HS-5 (cell line): ENCODE measurements at regions not wholly inside any gene's neighbourhood (a gene's known extent, or its start where the extent isn't known, plus 50 kb on each side); places are given as distances from the start of the nearest gene placed in this dataset.
"Not testable (repeated sequence)": the region's sequence is repeated elsewhere in the genome, so short reads cannot be mapped to it uniquely, and the experiment has no call there.

Experiments
- DNase-seq: peaks from one replicate; pipeline ENCODE4 v3.0.0-alpha.2; 2012; ENCODE audit warnings: low read depth

DNA sequence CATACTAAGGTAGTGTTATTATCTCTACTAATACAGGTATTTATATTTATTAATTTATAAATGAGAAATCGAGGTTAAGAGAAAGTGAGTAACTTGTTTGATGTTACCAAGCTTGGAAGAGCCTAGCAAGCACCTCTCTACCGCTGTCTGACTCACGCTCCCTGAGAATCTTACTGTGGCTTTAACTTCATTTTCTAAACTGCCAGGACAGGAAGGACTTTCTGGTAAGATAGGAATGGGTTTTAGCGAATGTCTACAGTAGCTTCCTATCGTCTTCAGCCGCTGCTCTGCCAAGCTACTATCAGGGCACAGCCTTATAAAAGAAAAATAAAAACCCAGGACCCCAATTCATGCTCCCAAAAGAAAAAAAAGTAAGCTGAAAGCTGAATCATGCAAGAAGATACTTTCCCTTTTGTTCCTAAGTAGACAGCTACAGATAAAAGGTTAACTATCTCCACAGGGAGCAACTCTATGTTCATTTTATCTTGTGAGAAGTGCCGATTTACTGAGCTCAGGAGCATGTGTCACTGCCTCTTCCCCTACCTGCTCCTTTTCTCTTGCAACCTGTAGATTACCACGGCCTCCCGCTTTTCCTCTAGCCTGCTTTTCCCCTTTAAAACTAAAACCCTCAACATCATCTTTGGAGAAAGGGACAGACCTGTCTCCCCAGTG is 60.2 kb downstream of the THNSL1 start:
- DNase-seq = no peak

DNA sequence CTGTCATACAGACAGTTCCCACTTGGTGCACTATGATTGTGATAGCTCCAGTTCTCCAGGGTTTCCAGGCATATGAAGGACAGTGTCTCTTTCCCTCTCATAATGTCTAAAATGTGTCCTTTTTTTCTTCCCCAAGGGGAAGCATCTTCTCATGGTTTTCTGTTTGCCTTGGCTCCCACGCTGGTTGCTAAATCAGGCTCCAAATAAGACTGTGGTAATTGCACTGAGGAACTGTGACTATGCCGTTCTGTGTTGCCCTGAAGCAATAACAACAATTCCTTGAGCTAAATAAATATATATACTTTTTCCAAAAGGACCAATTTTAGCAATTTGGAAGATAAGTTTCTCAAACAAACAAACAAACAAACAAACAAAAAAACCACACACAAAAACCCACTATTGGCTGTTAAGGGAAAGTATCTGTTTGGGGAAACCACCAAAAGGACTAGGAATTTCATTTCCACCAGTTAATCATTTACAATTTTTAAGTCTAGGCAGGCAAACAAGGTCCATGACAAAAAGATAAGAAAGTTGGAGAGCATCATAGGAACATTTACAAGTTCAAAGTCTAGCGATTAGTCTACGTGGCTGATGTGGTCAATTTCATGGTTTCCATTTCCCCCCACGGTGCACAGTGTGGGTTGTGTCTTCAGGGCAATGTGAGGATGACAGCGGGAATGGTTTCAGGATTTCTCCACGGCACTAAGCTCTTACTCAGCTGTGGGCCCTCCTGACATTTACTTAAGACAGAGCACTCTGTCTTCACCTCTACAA is 62.4 kb downstream of the THNSL1 start:
- no peak for DNase-seq

DNA sequence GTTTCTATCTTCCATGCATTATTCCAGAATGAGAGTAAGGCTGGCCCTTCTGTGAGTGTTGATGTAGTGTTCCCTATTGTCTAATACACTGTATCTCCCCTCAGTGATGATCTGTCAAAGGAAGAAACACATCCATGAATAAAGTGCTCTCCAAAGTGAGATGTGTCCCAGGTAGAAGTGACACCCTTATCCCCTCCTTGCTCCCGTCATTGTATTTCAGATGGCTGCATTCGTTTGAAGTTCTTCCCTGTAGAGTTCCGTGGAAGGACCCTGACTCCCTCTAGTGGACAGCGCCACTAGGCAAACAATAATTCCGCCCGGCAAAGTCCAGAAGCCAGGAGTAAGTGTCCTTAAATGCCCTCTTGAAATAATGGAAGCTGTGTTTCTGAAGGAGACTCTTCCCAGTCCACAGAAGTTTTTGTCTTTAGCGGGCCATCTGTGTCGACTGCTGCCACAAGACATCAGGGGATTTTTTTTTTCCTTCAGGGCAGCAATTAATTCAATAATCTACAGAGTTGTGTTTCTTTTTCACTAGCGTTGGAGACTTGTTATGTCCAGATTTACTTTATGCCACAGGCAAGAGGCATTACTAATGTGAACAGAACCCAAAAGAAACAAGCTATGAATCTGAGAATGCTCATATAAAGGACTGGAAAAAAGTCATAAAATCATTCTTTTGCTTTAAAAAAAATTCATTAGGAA is 64.6 kb downstream of the THNSL1 start:
- DNase-seq = no peak

DNA sequence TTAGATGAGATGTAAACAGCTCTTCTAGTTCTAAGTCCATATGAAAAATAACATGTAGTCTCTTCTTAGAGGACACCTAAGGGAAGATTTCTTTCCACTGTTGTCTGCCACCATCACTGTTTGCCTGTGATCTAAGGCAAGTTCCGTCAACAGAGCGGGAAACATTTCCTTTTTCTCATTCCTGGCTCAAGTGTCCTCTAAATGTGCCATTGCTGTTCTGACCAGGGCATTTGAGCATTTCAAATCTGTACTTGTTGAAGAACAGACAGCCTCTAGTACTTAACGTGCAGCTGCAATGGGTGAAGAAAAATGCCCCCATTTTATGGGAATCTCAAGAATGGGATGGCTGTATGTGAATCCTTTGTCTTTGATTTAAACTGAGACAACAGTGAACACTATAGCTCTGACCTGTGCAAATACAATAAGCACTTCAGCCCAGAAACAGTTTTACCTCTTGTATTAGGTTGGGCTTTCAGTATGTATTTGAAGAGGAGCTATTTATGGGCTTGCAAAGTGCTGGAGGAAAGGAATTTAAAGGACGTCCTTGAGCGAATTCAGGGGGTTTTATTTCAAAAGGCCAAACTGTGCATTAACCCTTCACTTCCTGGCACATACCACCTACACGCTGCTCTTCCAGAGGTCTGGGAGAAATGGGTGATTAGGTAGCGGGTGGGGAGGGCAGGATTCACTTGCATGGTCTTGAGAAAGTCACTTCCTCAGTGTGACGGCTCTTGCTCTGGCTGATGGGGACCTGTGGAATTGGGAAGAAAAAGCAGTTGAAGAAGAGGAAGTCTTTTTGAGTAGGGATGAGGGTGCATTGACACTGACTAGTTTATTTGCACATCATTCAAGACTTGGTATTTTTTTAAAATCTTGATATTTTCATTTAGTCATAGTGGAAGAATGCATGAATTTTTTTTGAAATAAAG is 66.1 kb downstream of the THNSL1 start:
- DNase-seq = no peak

DNA sequence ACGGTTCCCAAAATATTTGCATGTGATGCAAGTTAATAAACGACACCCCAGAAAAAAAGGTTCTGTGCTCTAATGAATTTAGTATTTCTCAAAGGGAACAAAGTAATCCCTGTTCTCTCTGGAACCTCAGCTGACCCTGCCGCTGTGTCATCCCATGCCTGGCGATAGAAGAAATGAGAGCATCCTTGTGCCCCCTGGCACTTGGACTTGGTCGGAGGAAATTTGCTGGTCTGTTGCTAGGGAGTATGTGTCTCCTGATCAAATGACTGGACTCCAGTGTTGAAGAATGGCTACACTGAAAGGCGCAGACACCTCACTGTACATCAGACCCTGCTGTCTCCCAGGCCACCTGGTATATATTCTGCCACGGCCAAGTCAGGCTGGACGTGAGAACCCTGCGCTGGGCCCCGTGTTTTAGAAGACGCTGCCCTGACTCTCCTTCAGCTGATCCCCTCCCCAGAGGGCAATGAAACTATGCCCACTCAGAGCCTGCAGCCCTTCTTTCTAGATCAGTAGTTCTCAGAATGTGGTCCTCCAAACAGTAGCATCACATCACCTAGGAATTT is 67.2 kb downstream of the THNSL1 start:
- DNase-seq = no peak

DNA sequence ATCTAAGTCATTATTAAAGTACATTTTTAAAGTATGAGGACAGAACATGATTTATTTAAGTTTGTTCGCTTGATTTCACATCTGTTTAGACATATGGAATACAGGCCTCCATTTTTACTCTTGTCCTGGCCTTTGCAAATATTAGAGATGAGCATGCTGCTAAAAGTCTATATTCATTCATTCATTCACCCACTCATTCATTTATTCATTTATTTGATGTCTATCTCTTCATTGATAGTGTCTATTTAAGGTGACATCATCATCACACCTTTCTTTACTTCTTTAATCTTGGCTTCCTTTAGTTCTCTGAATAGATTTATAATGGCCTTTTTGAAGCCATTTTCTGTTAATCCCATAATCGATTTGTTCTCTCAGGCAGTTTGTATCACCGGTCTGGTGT is 68.0 kb downstream of the THNSL1 start:
- no peak for DNase-seq

DNA sequence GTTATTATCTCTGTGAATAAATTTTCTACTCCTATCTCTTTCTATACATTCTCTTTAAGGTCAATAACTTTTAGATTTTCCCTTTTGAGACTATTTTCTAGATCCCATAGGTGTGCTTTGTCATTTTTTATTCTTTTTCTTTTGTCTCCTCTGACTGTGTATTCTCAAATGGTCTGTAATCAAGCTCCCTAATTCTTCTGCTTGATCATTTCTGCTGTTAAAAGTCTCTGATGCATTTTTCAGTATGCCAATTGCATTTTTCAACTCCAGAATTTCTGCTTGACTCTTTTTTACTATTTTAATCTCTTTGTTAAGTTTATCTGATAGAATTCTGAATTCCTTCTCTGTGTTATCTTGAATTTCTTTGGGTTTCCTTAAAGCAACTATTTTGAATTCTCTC is 78.2 kb downstream of the THNSL1 start:
- DNase-seq = no peak

DNA sequence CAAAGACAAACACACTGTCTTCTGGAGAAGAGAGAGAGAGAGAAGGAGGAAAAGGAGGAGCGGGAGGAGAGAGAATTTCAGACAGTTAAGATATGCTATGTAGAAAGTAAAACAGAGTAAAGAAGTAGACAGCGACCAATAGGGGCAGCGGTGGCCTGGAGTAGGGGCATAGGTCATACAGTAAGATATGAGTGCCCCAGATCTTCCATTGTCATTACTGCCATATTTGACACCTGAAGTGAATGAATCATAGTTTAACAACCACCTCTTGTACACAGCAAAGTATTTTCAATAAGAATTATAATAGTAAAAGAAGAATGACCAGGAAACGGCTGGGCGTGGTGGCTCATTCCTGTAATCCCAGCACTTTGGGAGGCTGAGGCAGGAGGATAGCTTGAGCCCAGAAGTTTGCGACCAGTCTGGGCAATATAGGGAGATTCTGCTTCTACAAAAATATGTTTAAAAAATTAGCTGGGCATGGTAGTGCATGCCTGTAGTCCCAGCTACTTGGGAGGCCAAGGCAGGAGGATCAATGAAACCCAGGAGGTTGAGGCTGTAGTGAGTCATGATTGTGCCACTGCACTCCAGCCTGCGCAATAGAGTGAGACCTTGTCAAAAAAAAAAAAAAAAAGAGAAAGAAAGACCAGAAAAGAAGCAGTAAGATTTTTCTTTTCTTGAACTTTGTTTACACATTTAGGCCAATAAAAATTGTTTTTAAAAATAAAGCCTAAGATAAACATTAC is 77.0 kb upstream of the GPR158 start:
- no peak for DNase-seq

DNA sequence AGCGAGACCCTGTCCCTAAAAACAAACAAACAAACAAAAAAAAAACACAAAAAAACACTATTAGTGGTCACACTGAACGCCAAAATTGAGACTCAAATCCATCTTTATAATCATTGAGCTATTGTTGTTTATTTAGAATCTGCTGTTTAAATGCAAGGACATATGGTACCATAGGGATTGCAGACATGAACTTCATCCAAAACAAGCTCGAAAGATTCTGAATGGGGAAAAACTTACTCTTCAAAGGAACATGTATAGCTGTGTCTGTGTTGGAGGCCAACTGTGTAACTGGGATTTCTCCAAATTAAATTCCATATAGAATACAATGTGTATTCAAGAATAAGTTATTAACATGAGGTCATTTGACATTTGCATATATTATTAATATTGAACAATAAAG is 74.7 kb upstream of the GPR158 start:
- DNase-seq = no peak

DNA sequence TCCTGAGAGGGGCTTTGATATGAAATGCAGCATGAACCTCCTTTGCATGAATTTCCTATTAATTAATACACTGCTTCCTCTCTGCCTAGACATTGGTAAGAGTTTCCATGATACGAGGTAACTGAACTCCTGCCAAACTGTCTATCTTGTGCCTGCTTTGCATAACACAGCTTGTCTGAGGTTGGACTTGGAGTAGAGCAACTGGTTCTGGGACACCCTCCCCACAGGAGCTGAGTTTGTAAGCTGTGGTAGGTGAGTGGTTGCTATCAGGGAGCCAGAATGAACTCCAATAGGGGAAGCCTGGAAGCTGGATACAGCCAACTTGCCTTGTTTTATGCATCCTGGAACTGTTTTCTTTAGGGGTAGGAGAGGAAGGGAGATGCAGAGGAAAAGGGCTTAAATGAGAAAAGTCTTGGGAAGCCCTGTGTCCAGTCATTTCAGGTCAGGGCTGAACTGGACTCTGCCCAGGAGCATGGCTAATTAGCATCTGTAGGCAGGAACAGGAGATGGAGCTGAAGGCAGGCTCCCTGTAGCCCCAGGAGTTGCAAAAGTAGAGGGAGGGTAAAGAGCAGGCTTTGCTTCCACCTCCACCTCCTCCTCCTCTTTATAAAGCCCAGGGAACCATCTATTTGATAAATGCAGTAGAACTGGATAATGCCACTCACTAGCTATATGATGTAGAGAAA is 73.2 kb upstream of the GPR158 start:
- no peak for DNase-seq

DNA sequence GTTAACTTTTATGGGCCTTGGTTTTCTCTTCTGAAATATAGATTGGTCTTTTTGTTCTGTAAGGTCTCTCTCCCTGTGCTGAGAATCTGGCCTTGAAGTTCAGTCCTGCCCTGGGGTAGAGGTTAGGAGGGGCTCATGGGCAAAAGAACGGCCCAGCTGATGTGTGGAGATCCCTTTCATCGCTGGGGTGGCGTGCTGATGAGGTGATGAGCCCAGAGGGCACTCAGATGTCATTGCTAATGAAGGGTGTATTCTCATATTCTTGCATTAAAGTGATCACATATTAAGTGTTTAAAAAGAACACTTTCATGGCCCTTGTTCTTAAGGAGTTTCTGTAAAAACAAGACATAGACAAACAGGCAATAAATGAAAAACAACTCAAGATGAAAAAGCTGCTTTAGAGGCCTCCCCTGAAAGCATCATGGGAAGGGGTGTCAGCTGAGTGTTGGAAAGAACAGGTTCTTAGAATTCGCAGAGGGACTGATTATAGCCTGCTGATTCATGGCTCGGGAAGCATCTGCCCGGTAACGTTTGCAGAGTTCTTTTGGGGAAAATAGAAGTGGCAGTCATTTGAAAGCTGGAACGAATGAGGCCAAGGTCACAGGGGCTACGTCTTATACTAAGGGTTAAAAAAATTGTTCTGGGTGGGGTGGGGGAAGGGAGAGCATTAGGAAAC is 72.5 kb upstream of the GPR158 start:
- no peak for DNase-seq

DNA sequence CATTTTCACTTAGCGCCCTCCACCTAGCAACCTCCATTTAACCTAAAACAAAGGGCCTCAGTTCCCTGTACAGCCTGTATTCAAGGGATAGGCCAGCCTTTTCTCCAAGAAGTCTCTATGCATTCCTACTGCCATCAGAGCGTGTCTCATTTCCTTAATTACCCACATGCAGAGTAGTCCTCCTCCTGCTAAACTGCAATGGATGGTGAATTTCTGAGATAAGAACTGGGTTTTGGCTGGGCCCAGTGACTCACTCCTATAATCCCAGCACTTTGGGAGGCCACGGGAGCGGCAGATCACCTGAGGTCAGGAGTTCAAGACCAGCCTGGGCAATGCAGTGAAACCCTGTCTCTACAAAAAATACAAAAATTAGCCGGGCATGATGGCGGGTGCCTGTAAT is 71.1 kb upstream of the GPR158 start:
- DNase-seq = no peak

DNA sequence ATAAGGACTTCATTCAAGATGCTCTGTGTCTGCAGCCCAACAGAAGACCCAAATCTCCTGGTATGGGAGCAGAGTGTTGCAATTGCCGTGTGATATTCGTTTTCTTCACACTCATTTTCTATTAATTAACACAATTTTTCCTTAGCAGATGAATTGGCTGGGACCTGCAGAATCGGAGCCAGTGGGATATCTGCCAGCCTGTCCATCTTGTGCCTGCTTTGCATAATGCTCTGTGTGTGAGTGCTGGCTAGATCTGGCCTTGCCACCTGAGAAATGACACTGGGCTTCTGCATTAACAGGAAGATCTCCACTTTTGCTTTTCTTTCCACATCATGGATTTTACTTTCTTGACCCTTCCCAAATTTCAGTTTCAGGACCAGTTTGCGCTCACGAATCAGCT is 70.4 kb upstream of the GPR158 start:
- no peak for DNase-seq

DNA sequence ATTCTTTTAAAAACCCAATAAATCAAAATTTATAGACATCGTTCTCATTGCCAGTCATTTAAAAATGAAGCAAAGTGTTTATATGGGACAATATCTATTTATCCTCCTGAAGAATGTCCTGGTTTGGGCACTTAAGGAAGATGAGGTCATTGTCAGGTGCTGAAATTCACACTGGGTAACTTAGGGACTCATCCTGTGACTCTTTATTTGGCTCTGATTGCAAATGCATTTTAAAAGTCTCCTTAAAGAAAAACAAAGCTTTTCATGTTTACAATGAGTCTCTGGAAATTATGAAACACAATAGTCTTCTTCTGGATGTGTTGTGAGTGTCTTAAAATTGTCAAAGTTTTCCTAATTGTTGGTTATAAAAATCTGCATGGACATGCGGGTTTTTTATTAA is 69.5 kb upstream of the GPR158 start:
- DNase-seq = no peak

DNA sequence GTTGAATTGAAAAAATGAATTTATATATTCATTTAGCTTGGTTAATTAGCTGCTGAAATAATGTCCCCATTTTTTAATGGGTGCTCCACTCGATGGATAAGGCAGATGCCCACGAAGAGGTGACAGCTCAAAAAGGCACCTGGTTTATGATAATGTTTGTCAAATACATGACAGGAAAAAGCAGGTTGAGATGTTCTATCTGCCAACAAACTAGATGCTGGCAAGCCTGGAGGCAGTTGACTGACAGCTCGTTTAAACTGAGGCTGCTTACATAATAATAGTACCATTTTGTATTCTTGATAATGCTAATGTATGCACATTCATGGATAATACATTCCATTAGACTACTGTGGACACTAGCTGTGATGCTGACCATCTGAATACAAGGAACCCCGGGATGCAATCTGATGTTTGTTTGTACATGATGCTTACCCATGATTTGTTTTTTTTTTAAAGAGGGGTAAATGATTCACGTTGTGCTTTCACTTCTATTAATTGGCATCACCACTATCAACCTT is 69.0 kb upstream of the GPR158 start:
- no peak for DNase-seq

DNA sequence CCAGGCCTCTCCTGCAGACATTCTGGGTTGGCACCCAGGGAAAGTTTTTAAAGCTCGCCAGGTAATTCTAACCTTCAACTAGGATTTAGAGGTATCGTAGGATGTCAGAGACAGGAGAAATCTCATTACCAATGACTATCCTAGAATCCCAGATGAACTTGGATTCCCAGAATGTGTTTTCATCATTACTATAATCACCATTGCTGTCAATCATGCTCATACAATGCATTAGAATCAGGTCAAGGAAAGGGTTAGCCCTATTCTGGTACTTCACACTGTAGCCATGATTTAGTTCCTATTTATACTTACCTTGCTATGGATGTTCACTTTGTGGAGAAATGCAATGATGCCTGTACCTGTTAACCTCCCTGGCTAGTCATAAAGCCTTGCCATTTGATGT is 67.0 kb upstream of the GPR158 start:
- DNase-seq = no peak

DNA sequence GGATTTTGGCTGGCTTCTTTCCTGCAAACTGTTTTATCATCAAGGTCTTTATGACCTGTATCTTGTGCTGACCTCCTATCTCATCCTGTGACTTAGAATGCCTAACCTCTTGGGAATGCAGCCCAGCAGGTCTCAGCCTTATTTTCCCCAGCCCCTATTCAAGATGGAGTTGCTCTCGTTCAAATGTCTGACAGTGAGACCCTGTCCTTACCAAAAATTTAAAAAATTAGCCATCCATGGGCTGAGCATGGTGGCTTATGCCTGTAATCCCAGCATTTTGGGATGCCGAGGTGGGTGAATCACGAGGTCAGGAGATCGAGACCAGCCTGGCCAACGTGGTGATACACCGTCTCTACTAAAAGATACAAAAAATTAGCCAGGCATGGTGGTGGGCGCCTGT is 64.9 kb upstream of the GPR158 start:
- not testable (repeated sequence) for DNase-seq

DNA sequence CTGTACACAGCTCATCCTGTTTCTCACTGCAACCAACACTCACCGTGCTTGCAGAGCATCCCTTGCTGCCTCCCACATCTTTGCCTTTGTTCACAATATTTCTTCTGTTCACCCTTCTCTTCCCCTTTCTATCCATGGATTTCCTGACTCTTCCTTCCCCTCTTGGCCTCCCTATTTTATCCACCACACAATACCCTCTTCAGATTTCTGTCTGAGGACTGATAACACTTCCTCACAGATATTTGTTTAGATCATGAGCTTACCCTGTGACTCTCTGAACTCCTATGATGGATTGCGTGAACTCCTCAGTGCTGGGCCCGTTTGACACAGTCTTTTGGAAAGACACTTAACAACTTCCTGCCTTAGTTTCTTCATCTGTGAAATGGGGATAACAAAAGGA is 62.8 kb upstream of the GPR158 start:
- no peak for DNase-seq

DNA sequence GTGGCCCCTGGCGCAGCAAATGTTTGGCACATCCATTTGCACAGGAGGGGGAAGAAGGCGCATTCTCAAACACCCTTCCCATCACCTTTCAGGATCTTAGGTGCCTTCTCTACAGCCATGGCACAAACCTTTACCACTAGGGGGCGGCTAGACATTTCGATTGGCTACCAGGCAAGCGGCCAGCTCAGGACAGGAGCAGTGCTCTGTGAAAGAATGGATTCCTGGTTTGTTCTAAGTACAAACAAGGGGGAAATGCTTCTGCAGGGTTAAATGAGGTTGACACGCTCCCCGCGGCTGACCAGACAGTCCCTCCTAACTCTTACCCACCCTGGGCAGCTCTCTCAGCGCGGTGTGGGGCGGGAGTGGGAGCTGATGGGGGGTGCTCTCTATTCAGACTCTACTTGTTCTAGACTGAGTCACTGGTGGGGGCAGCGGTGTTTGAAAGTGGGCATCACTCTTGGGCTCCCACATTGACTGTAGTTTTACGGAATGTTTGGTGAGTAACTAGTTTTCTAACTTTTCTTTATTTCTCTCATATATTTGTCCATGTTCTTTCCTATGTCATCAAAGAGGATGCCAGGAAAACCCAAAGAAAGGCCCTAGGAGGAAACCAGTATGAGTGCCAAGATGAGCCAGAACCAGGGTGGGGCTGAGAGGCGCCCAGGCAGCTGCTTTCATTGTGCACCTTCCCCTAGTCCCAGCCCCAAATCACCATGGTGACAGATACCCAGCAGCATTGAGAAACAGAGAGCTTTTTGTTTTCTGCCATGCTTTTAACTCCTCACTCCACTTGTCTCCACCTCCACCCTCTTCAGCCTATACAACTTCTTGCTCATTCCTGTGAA is 61.4 kb upstream of the GPR158 start:
- peak; percentile 13 for DNase-seq
